ENCODE measurements at regions not wholly inside any gene's neighbourhood (a gene's known extent, or its start where the extent isn't known, plus 50 kb on each side); places are given as distances from the start of the nearest gene placed in this dataset.

GRCh38 chr17:51434434-51435170, 174.3 kb downstream of the UTP18 start:
- peaks cover 36% of the 10 kb centered on the region for H3K4me1 ChIP-seq (ENCODE audit: insufficient read depth, low read length, poor library complexity, severe bottlenecking)
- no peaks in the 10 kb centered on the region for H3K9me2 ChIP-seq (replicated peaks; ENCODE audit: low read depth, low read length)
- no peaks in the 10 kb centered on the region for H3K79me2 ChIP-seq (ENCODE audit: insufficient read depth, low read length)
- H3K9ac ChIP-seq (ENCODE audit: low read depth, low read length, poor library complexity, severe bottlenecking) = no peak overlapping the region
- no peaks in the 10 kb centered on the region for H3K9me3 ChIP-seq (ENCODE audit: insufficient read depth, low read depth, low read length)
- no peaks in the 10 kb centered on the region for H3K27me3 ChIP-seq (ENCODE audit: insufficient read depth, low read length, poor library complexity, severe bottlenecking)
- no peaks in the 10 kb centered on the region for H3F3A ChIP-seq (ENCODE audit: low read depth)
- H4K20me1 ChIP-seq (ENCODE audit: insufficient read depth, low read length, poor library complexity, severe bottlenecking) = no peaks in the 10 kb centered on the region
- H3K4me2 ChIP-seq (ENCODE audit: low read depth, low read length, poor library complexity, severe bottlenecking) = peak overlapping the region; percentile 11
- H3K4me3 ChIP-seq (ENCODE audit: low read length, poor library complexity, severe bottlenecking) = no peak overlapping the region
- TF ChIP-seq EZH2phosphoT487 (IDR thresholded peaks at IDR 0.05; ENCODE audit: borderline replicate concordance) (no peak), CTCF (conservative IDR thresholded peaks at IDR 0.05; ENCODE audit: low read length) (no peak)
- H2AFZ ChIP-seq (ENCODE audit: low read length) = peak overlapping the region; percentile 43
- H3K36me3 ChIP-seq (ENCODE audit: insufficient read depth, low read length) = no peaks in the 10 kb centered on the region

DNA sequence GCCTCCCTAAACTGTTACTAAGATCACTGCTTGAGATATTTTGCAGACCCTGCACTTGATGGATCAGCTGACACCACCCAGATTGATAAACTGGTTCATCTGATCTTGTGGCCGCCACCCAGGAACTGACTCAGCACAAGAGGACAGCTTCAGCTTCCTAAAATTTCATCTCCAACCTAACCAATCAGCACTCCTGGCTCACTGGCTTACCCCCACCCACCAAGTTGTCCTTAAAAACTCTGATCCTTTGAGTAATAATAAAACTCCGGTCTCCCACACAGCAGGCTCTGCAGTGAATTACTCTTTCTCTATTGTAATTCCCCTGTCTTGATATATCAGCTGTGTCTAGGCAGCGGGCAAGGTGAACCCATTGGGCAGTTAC, 174.8 kb downstream of the UTP18 start:
- Histone ChIP-seq H3K36me3 (ENCODE audit: insufficient read depth, low read length) (no peaks in the 10 kb centered on the region), H3K4me3 (ENCODE audit: low read length, poor library complexity, severe bottlenecking) (no peak overlapping the region), H3K4me1 (ENCODE audit: insufficient read depth, low read length, poor library complexity, severe bottlenecking) (peaks cover 36% of the 10 kb centered on the region), H3K9ac (ENCODE audit: low read depth, low read length, poor library complexity, severe bottlenecking) (no peak overlapping the region), H3K9me3 (ENCODE audit: insufficient read depth, low read depth, low read length) (no peaks in the 10 kb centered on the region), H3F3A (ENCODE audit: low read depth) (no peaks in the 10 kb centered on the region), H4K20me1 (ENCODE audit: insufficient read depth, low read length, poor library complexity, severe bottlenecking) (no peaks in the 10 kb centered on the region), H3K79me2 (ENCODE audit: insufficient read depth, low read length) (0 out of 2 replicates have a peak, but pooled peaks cover 2% of the 10 kb centered on the region), H2AFZ (ENCODE audit: low read length) (peak overlapping the region; percentile 58), H3K27me3 (ENCODE audit: insufficient read depth, low read length, poor library complexity, severe bottlenecking) (no peaks in the 10 kb centered on the region), H3K4me2 (ENCODE audit: low read depth, low read length, poor library complexity, severe bottlenecking) (peak overlapping the region; percentile 11), H3K9me2 (replicated peaks; ENCODE audit: low read depth, low read length) (no peaks in the 10 kb centered on the region)
- TF ChIP-seq EZH2phosphoT487 (IDR thresholded peaks at IDR 0.05; ENCODE audit: borderline replicate concordance) (no peak), CTCF (conservative IDR thresholded peaks at IDR 0.05; ENCODE audit: low read length) (no peak)

- Histone ChIP-seq H3K9ac (ENCODE audit: low read depth, low read length, poor library complexity, severe bottlenecking) (no peak overlapping the region), H2AFZ (ENCODE audit: low read length) (peak overlapping the region; percentile 58), H3K4me1 (ENCODE audit: insufficient read depth, low read length, poor library complexity, severe bottlenecking) (peaks cover 39% of the 10 kb centered on the region), H4K20me1 (ENCODE audit: insufficient read depth, low read length, poor library complexity, severe bottlenecking) (no peaks in the 10 kb centered on the region), H3F3A (ENCODE audit: low read depth) (no peaks in the 10 kb centered on the region), H3K9me3 (ENCODE audit: insufficient read depth, low read depth, low read length) (no peaks in the 10 kb centered on the region), H3K4me3 (ENCODE audit: low read length, poor library complexity, severe bottlenecking) (no peak overlapping the region), H3K27me3 (ENCODE audit: insufficient read depth, low read length, poor library complexity, severe bottlenecking) (no peaks in the 10 kb centered on the region), H3K79me2 (ENCODE audit: insufficient read depth, low read length) (0 out of 2 replicates have a peak, but pooled peaks cover 6% of the 10 kb centered on the region), H3K4me2 (ENCODE audit: low read depth, low read length, poor library complexity, severe bottlenecking) (peak overlapping the region; percentile 11), H3K9me2 (replicated peaks; ENCODE audit: low read depth, low read length) (no peaks in the 10 kb centered on the region), H3K36me3 (ENCODE audit: insufficient read depth, low read length) (no peaks in the 10 kb centered on the region)
- TF ChIP-seq CTCF (conservative IDR thresholded peaks at IDR 0.05; ENCODE audit: low read length) (peak; percentile 63), EZH2phosphoT487 (IDR thresholded peaks at IDR 0.05; ENCODE audit: borderline replicate concordance) (no peak)
Observed at GRCh38 chr17:51435641-51436091, 175.3 kb downstream of the UTP18 start.
